ENCODE measurements at regions not wholly inside any gene's neighbourhood (a gene's known extent, or its start where the extent isn't known, plus 50 kb on each side); places are given as distances from the start of the nearest gene placed in this dataset.

DNA sequence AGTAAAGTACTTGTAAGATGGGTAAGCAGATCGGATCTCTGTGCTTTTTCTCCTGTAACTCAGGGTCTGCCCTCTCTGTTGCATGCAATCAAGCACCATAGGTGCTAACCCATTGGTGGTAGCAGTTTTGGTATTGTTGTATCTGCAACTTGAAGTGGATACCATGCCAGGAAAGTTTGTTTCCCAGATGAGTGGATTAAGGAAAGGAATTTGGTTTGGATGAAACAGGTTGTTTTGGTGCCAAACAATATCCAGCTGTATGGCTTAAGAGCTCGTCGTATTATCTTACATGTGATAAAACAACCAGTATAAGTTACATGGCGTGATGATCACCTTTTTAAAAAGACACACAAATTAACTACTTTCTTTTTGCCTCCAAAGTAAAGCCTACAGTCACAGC is 280.9 kb upstream of the TENM3 start:
- Histone ChIP-seq H3K4me1 (no peaks in the 10 kb centered on the region), H3K27ac (no peak overlapping the region), H3K4me3 (no peak overlapping the region), H3K36me3 (no peaks in the 10 kb centered on the region), H3K27me3 (replicated peaks in 1 of 7) (no peaks in the 10 kb centered on the region), H3K9me3 (no peaks in the 10 kb centered on the region)
- no peak for DNase-seq
- intact Hi-C loops (cut with DNase I; ENCODE audit: low total_unique reads) = no loop called here
- WGBS, 5 donors = 71 to 86% (median 76%) methylated on average over 4 of the region's 4 CpGs
- TF ChIP-seq POLR2AphosphoS5 (IDR thresholded peaks at IDR 0.05) = no peak
- TF ChIP-seq POLR2A (IDR thresholded peaks at IDR 0.05) = no peak
- TF ChIP-seq, protein P1, sequence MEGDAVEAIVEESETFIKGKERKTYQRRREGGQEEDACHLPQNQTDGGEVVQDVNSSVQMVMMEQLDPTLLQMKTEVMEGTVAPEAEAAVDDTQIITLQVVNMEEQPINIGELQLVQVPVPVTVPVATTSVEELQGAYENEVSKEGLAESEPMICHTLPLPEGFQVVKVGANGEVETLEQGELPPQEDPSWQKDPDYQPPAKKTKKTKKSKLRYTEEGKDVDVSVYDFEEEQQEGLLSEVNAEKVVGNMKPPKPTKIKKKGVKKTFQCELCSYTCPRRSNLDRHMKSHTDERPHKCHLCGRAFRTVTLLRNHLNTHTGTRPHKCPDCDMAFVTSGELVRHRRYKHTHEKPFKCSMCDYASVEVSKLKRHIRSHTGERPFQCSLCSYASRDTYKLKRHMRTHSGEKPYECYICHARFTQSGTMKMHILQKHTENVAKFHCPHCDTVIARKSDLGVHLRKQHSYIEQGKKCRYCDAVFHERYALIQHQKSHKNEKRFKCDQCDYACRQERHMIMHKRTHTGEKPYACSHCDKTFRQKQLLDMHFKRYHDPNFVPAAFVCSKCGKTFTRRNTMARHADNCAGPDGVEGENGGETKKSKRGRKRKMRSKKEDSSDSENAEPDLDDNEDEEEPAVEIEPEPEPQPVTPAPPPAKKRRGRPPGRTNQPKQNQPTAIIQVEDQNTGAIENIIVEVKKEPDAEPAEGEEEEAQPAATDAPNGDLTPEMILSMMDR (IDR thresholded peaks at IDR 0.05 in 8 of 11, conservative IDR thresholded peaks at IDR 0.05 in 3 of 11) = no peak

DNA sequence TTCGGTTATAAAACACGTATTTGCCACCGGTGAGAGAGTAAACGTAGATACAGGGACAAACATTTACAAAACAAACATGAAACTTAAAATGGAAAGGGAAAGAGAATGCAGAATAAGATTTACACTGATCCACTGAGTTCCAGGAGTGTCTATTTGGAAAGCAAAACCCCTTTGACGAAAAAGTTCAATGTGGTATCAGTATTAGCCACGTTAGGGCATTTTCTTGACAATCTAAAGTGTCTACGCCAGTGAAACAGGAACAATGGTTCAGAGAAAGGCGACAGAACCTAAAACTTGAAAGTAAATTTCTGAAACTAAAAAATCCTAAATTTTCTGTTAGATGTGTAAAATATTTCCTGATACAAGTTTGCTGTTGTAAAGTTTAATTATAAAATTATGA is 278.5 kb upstream of the TENM3 start:
- no peak overlapping the region for H3K4me3 ChIP-seq
- 72 to 80% (median 79%) methylated on average over 8 of the region's 8 CpGs for WGBS, 5 donors
- DNase-seq = no peak
- TF ChIP-seq POLR2AphosphoS5 (IDR thresholded peaks at IDR 0.05) = no peak
- TF ChIP-seq, protein P1 (IDR thresholded peaks at IDR 0.05 in 8 of 11, conservative IDR thresholded peaks at IDR 0.05 in 3 of 11) = no peak
- TF ChIP-seq POLR2A (IDR thresholded peaks at IDR 0.05) = no peak
- H3K36me3 ChIP-seq = no peaks in the 10 kb centered on the region
- intact Hi-C loops (cut with DNase I; ENCODE audit: low total_unique reads) = no loop called here
- H3K9me3 ChIP-seq = no peaks in the 10 kb centered on the region
- H3K4me1 ChIP-seq = no peaks in the 10 kb centered on the region
- H3K27ac ChIP-seq = no peak overlapping the region
- H3K27me3 ChIP-seq (replicated peaks in 1 of 7) = no peaks in the 10 kb centered on the region

DNA sequence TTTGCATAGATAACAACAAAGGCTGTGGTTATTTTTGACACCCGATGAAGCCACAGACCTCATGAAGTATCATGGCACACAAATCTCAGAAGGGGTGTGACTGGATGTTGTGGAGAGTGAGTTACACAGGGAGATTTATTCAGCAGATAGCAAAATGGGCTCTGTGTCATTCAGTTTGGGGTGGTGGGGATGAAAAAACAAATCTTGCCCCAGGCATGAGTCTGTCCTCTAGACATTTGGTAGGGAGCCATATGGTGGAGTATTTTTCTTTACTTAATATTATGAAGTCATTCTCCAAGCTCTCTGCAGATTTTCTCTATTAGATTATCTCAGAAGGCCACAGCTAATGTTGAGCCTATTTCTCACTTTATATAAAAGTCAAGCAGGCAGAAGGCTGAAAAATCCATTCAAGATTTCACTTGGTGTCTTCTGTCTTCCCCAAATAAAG is 277.1 kb upstream of the TENM3 start:
- no peaks in the 10 kb centered on the region for H3K9me3 ChIP-seq
- no peak for DNase-seq
- H3K4me3 ChIP-seq = no peak overlapping the region
- H3K36me3 ChIP-seq = no peaks in the 10 kb centered on the region
- intact Hi-C loops (cut with DNase I; ENCODE audit: low total_unique reads) = no loop called here
- H3K4me1 ChIP-seq = no peaks in the 10 kb centered on the region
- H3K27me3 ChIP-seq (replicated peaks in 1 of 7) = no peaks in the 10 kb centered on the region
- TF ChIP-seq, protein P1 (IDR thresholded peaks at IDR 0.05 in 8 of 11, conservative IDR thresholded peaks at IDR 0.05 in 3 of 11) = no peak
- TF ChIP-seq POLR2A (IDR thresholded peaks at IDR 0.05) (no peak), POLR2AphosphoS5 (IDR thresholded peaks at IDR 0.05) (no peak)
- 81 to 98% (median 86%) methylated on average over 1 of the region's 1 CpG for WGBS, 5 donors
- H3K27ac ChIP-seq = no peak overlapping the region

DNA sequence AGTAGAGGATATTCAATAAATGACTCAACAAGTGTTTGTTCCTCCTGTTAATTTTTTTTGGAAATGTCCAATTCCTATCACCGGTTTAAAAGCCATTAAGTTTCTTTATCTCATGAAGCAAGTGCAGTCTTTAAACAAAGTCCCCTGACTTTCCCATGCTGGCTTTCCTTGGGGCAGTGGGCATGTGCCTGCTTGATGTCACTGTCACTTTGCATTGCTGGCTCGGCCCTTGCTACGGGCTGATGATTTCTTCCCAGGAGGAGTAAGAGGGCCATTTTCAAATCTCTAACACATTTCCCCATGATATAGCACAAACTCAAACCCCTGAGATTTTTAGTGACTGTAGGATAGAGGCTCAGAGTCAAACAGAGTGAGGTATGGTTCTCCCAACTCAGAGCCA is 275.8 kb upstream of the TENM3 start:
- H3K4me3 ChIP-seq = no peak overlapping the region
- TF ChIP-seq, protein P1 (IDR thresholded peaks at IDR 0.05 in 8 of 11, conservative IDR thresholded peaks at IDR 0.05 in 3 of 11) = no peak
- TF ChIP-seq POLR2A (IDR thresholded peaks at IDR 0.05) = no peak
- TF ChIP-seq POLR2AphosphoS5 (IDR thresholded peaks at IDR 0.05) = no peak
- DNase-seq = no peak
- intact Hi-C loops (cut with DNase I; ENCODE audit: low total_unique reads) = no loop called here
- H3K27ac ChIP-seq = no peak overlapping the region
- WGBS, 5 donors = 75 to 83% (median 80%) methylated on average over 3 of the region's 3 CpGs
- H3K4me1 ChIP-seq = no peaks in the 10 kb centered on the region
- H3K9me3 ChIP-seq = no peaks in the 10 kb centered on the region
- H3K36me3 ChIP-seq = no peaks in the 10 kb centered on the region
- no peaks in the 10 kb centered on the region for H3K27me3 ChIP-seq (replicated peaks in 1 of 7)
